Activated B cell treated with CpG ODN at 0.5 μM for 24 hours (primary cell): ENCODE measurements at regions not wholly inside any gene's neighbourhood (a gene's known extent, or its start where the extent isn't known, plus 50 kb on each side); places are given as distances from the start of the nearest gene placed in this dataset.

ENCODE experiments used
- ATAC-seq: fragments of 200-7000 bp; cut with Tn5 transposase; one replicate; pipeline ENCODE4 v1.10.0; 2021; ENCODE audit warnings: low read depth, mild to moderate bottlenecking, moderate library complexity
- CTCF ChIA-PET: fragments of 350-600 bp; sonication (Branson Sonifier 250); formaldehyde crosslinking; loops from one replicate; lab custom pipeline; 2021; ENCODE audit warnings: antibody characterized with exemption; lab: Charles Lee
- POLR2A ChIA-PET: fragments of 350-600 bp; sonication (Branson Sonifier 250); formaldehyde crosslinking; loops from one replicate; lab custom pipeline; 2021; ENCODE audit warnings: antibody characterized with exemption; lab: Charles Lee
- DNase-seq: peaks from one replicate; pipeline ENCODE4 v3.0.0; 2022
- H3K27ac Mint-ChIP-seq: one replicate; pipeline ENCODE4 v1.8.0; 2020; ENCODE audit warnings: mixed read lengths
- H3K27me3 Mint-ChIP-seq: one replicate; pipeline ENCODE4 v1.8.0; 2021; ENCODE audit warnings: mixed read lengths
- H3K36me3 Mint-ChIP-seq: one replicate; pipeline ENCODE4 v1.8.0; 2021; ENCODE audit warnings: low read depth, mixed read lengths
- H3K4me1 Mint-ChIP-seq: one replicate; pipeline ENCODE4 v1.8.0; 2021; ENCODE audit warnings: mixed read lengths
- H3K4me3 Mint-ChIP-seq: one replicate; pipeline ENCODE4 v1.8.0; 2020; ENCODE audit warnings: mild to moderate bottlenecking, mixed read lengths
- H3K9me3 Mint-ChIP-seq: one replicate; pipeline ENCODE4 v1.8.0; 2020; ENCODE audit warnings: mixed read lengths
- CTCF ChIP-seq: fragments of 200-600 bp; IDR thresholded peaks from one replicate; pipeline ENCODE4 v1.8.0; 2022; ENCODE audit warnings: antibody characterized with exemption, mild to moderate bottlenecking
- intact Hi-C: fragments of 100-400 bp; cut with micrococcal nuclease; formaldehyde crosslinking; loops from one replicate; pipeline ENCODE4 v1.15.1; 2024

GRCh38 chr2:239805043-239805329 lies 220.2 kb downstream of the NDUFA10 start:
- Mint-ChIP-seq H3K36me3 (no peaks in the 10 kb centered on the region), H3K4me1 (no peaks in the 10 kb centered on the region), H3K9me3 (peaks cover 3% of the 10 kb centered on the region), H3K4me3 (no peak overlapping the region), H3K27me3 (peaks cover 3% of the 10 kb centered on the region), H3K27ac (no peak overlapping the region)
- DNase-seq (no peak), ATAC-seq (no peak)
- POLR2A ChIA-PET, result no interaction called here
- CTCF ChIA-PET, result no interaction called here
- intact Hi-C loops, result no loop called here
- no peak for TF ChIP-seq CTCF

- TF ChIP-seq CTCF, result no peak
- DNase-seq, result no peak
- H3K4me1 Mint-ChIP-seq, result no peaks in the 10 kb centered on the region
- no peak overlapping the region for H3K27ac Mint-ChIP-seq
- H3K4me3 Mint-ChIP-seq, result no peak overlapping the region
- H3K9me3 Mint-ChIP-seq, result peaks cover 3% of the 10 kb centered on the region
- intact Hi-C loops, result no loop called here
- ATAC-seq, result no peak
- no peaks in the 10 kb centered on the region for H3K36me3 Mint-ChIP-seq
- POLR2A ChIA-PET, result no interaction called here
- H3K27me3 Mint-ChIP-seq, result peaks cover 3% of the 10 kb centered on the region
- CTCF ChIA-PET, result no interaction called here
Measured at GRCh38 chr2:239804161-239805042, 220.7 kb downstream of the NDUFA10 start.

- Mint-ChIP-seq H3K4me1 (no peaks in the 10 kb centered on the region), H3K9me3 (peaks cover 3% of the 10 kb centered on the region), H3K27ac (no peak overlapping the region), H3K36me3 (no peaks in the 10 kb centered on the region), H3K27me3 (peaks cover 3% of the 10 kb centered on the region), H3K4me3 (no peak overlapping the region)
- intact Hi-C loops, result no loop called here
- POLR2A ChIA-PET, result no interaction called here
- no peak for TF ChIP-seq CTCF
- CTCF ChIA-PET, result no interaction called here
- ATAC-seq (no peak), DNase-seq (no peak)
Measured at GRCh38 chr2:239803766-239804115, 221.4 kb downstream of the NDUFA10 start.

GRCh38 chr2:239803102-239803765 lies 221.9 kb downstream of the NDUFA10 start:
- H3K4me1 Mint-ChIP-seq, result no peaks in the 10 kb centered on the region
- TF ChIP-seq CTCF, result no peak
- intact Hi-C loops, result no loop called here
- ChIA-PET CTCF (no interaction called here), POLR2A (no interaction called here)
- ATAC-seq, result no peak
- no peak overlapping the region for H3K4me3 Mint-ChIP-seq
- no peaks in the 10 kb centered on the region for H3K36me3 Mint-ChIP-seq
- no peak overlapping the region for H3K27ac Mint-ChIP-seq
- peaks cover 3% of the 10 kb centered on the region for H3K27me3 Mint-ChIP-seq
- peaks cover 3% of the 10 kb centered on the region for H3K9me3 Mint-ChIP-seq
- DNase-seq, result no peak

- H3K36me3 Mint-ChIP-seq, result no peaks in the 10 kb centered on the region
- H3K4me1 Mint-ChIP-seq, result no peaks in the 10 kb centered on the region
- H3K4me3 Mint-ChIP-seq, result no peak overlapping the region
- no peak for TF ChIP-seq CTCF
- CTCF ChIA-PET, result no interaction called here
- DNase-seq (no peak), ATAC-seq (no peak)
- POLR2A ChIA-PET, result no interaction called here
- peaks cover 3% of the 10 kb centered on the region for H3K9me3 Mint-ChIP-seq
- no peak overlapping the region for H3K27ac Mint-ChIP-seq
- H3K27me3 Mint-ChIP-seq, result peaks cover under 1% of the 10 kb centered on the region
- intact Hi-C loops, result no loop called here
Measured at GRCh38 chr2:239802185-239802649, 222.9 kb downstream of the NDUFA10 start.
